ENCODE measurements at regions not wholly inside any gene's neighbourhood (a gene's known extent, or its start where the extent isn't known, plus 50 kb on each side); places are given as distances from the start of the nearest gene placed in this dataset.

GRCh38 chr4:175033162-175033561, 115.0 kb downstream of the ADAM29 start:
- no peak for DNase-seq (ENCODE audit: low spot score)
- in situ Hi-C loops (cut with MboI; ENCODE audit: low sequenced_read_pairs, unreplicated experiment), result no loop called here
- TF ChIP-seq CTCF (IDR thresholded peaks at IDR 0.05; ENCODE audit: borderline replicate concordance, control extremely low read depth, extremely low read depth, insufficient read depth, missing control alignments), result no peak

- in situ Hi-C loops (cut with MboI; ENCODE audit: low sequenced_read_pairs, unreplicated experiment), result no loop called here
- no peak for DNase-seq (ENCODE audit: low spot score)
- TF ChIP-seq CTCF (IDR thresholded peaks at IDR 0.05; ENCODE audit: borderline replicate concordance, control extremely low read depth, extremely low read depth, insufficient read depth, missing control alignments), result no peak
Measured at GRCh38 chr4:175034007-175034406, 115.8 kb downstream of the ADAM29 start.

- in situ Hi-C loops (cut with MboI; ENCODE audit: low sequenced_read_pairs, unreplicated experiment), result no loop called here
- no peak for TF ChIP-seq CTCF (IDR thresholded peaks at IDR 0.05; ENCODE audit: borderline replicate concordance, control extremely low read depth, extremely low read depth, insufficient read depth, missing control alignments)
- DNase-seq (ENCODE audit: low spot score), result no peak
Measured at GRCh38 chr4:175034986-175035705, 117.0 kb downstream of the ADAM29 start.

- in situ Hi-C loops (cut with MboI; ENCODE audit: low sequenced_read_pairs, unreplicated experiment), result no loop called here
- no peak for TF ChIP-seq CTCF (IDR thresholded peaks at IDR 0.05; ENCODE audit: borderline replicate concordance, control extremely low read depth, extremely low read depth, insufficient read depth, missing control alignments)
- DNase-seq (ENCODE audit: low spot score), result no peak
Measured at GRCh38 chr4:175035905-175036304, 117.7 kb downstream of the ADAM29 start.

- no peak for DNase-seq (ENCODE audit: low spot score)
- in situ Hi-C loops (cut with MboI; ENCODE audit: low sequenced_read_pairs, unreplicated experiment), result no loop called here
Measured at GRCh38 chr4:175048111-175048784, 130.1 kb downstream of the ADAM29 start.

GRCh38 chr4:175048906-175049305, 130.7 kb downstream of the ADAM29 start:
- in situ Hi-C loops (cut with MboI; ENCODE audit: low sequenced_read_pairs, unreplicated experiment), result no loop called here
- no peak for TF ChIP-seq CTCF (IDR thresholded peaks at IDR 0.05; ENCODE audit: borderline replicate concordance, control extremely low read depth, extremely low read depth, insufficient read depth, missing control alignments)
- DNase-seq (ENCODE audit: low spot score), result no peak

More at GRCh38 chr4:175048111-175048784, 130.1 kb downstream of the ADAM29 start:
- no peak for TF ChIP-seq CTCF (IDR thresholded peaks at IDR 0.05; ENCODE audit: borderline replicate concordance, control extremely low read depth, extremely low read depth, insufficient read depth, missing control alignments)
